ENCODE measurements at regions not wholly inside any gene's neighbourhood (a gene's known extent, or its start where the extent isn't known, plus 50 kb on each side); places are given as distances from the start of the nearest gene placed in this dataset.
"Not testable (repeated sequence)": the region's sequence is repeated elsewhere in the genome, so short reads cannot be mapped to it uniquely, and the experiment has no call there.

DNA sequence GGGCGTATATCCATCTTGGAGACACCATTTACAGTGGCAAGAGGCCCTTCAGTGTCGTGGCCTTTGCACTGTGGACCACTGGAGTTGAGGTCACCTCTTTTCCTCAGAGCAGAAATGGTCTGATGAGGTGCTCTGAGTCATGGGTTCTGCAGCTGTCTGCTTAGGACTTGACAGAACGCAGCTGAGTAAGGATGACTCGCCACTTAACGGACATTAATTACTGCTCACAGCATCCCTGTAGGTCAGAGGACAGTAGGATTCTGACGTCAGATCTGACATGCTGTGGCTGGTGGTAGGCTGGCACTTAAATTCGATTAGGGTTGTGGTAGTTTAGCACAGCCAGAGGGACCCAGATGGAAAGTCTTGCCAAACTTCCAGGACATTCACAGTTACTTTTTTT, 479.4 kb downstream of the DMAC1 start:
- DNase-seq (ENCODE audit: low read depth): peak; percentile 10

DNA sequence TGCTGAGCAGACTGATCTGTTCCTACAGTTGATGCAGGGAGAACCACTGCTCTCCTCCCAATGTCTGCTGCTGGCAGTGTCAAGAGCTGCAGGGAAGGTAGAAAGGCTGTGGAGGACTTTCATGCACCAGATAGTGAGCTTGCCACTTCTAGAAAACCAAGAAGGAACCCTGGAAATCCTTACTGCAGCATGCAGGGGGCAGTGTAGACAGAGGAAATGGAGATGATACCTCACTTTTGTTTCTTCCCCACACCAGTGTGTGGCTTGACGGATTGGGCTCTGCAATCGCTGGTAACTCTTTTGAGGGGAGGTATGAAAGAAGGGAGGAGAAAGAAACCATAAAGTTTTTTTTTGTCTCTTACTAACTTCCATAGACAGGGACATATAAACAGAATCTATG, 480.7 kb downstream of the DMAC1 start:
- H3K4me3 ChIP-seq (ENCODE audit: low read depth, low read length): no peak overlapping the region
- TF ChIP-seq, protein P1, sequence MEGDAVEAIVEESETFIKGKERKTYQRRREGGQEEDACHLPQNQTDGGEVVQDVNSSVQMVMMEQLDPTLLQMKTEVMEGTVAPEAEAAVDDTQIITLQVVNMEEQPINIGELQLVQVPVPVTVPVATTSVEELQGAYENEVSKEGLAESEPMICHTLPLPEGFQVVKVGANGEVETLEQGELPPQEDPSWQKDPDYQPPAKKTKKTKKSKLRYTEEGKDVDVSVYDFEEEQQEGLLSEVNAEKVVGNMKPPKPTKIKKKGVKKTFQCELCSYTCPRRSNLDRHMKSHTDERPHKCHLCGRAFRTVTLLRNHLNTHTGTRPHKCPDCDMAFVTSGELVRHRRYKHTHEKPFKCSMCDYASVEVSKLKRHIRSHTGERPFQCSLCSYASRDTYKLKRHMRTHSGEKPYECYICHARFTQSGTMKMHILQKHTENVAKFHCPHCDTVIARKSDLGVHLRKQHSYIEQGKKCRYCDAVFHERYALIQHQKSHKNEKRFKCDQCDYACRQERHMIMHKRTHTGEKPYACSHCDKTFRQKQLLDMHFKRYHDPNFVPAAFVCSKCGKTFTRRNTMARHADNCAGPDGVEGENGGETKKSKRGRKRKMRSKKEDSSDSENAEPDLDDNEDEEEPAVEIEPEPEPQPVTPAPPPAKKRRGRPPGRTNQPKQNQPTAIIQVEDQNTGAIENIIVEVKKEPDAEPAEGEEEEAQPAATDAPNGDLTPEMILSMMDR (IDR thresholded peaks at IDR 0.05; ENCODE audit: low read depth, low read length, missing control alignments): no peak
- no peak for DNase-seq (ENCODE audit: low read depth)

More for the DNA sequence above, 479.4 kb downstream of the DMAC1 start:
- no peak overlapping the region for H3K4me3 ChIP-seq (ENCODE audit: low read depth, low read length)
- TF ChIP-seq, protein P1 (IDR thresholded peaks at IDR 0.05; ENCODE audit: low read depth, low read length, missing control alignments): no peak

DNA sequence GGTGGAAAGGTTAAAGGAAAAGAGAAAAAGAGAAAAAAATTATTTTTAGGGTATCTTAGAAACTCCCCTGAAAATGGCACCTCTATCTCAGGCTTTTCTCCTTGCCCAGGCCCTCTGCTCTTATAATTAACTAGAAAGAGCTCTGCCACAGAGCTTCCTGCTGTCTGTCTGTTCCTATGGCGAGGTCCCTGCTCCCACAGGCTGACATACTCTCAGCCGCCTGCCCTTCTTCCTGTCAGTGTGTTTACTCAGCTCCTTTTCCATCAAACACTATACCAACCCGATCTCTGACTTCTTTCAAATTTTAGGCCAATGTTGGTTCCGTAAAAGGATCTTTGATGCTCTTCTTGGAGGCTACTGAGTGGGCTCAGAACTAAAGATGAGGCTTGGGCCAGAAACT, 482.6 kb downstream of the DMAC1 start:
- H3K4me3 ChIP-seq (ENCODE audit: low read depth, low read length): no peak overlapping the region
- no peak for DNase-seq (ENCODE audit: low read depth)
- TF ChIP-seq, protein P1 (IDR thresholded peaks at IDR 0.05; ENCODE audit: low read depth, low read length, missing control alignments): no peak

DNA sequence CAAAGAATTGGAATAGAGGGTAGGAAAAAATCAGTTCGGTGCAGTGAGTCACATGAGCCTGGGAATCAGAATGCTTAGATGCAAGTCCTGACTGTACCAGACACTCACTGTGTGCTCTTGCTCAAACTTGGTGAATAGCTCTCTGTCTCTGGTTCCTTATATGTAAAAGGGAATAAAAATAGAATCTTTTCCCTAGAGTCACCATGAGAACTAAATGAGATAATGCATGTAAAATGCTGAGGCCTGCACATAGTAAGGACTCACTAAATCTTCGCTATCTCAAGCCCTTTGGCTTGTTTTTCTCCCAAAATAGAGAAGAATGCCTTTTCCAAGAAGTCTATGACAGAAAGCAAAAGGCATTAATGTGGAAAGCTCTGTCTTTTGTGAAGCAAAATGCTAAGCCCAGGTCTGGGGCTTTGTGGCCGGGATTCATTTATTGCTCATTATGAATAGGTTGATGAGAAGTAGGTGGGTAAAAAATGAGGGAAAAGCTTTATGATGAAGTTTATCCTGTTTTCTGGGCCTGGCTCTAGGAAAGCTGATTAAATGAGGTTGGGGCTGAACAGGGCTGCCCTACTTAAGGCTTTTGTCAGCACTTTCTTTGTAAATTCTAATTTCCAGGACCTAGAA, 483.3 kb downstream of the DMAC1 start:
- TF ChIP-seq, protein P1 (IDR thresholded peaks at IDR 0.05; ENCODE audit: low read depth, low read length, missing control alignments): no peak
- H3K4me3 ChIP-seq (ENCODE audit: low read depth, low read length): no peak overlapping the region
- DNase-seq (ENCODE audit: low read depth): no peak

DNA sequence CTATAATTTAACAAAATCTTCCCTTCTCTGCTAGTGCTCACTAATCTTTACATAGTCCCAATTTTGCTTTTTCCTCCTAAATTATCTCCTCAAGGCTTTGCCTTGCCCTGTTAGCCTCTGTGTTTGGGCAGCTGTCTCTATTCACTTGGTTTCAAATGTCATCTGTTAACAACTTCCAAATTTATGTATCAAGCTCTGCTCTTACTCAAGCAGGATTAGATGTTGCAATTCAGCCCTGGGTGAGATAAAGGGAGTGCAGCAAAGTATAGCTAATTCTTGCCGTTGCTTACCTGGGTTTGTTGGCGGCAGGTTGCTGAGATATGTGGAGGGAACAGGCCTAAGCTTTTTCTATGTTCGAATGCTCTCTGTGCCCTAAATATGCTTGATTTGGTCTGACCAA, 483.8 kb downstream of the DMAC1 start:
- TF ChIP-seq, protein P1 (IDR thresholded peaks at IDR 0.05; ENCODE audit: low read depth, low read length, missing control alignments): no peak
- H3K4me3 ChIP-seq (ENCODE audit: low read depth, low read length): no peak overlapping the region
- no peak for DNase-seq (ENCODE audit: low read depth)

DNA sequence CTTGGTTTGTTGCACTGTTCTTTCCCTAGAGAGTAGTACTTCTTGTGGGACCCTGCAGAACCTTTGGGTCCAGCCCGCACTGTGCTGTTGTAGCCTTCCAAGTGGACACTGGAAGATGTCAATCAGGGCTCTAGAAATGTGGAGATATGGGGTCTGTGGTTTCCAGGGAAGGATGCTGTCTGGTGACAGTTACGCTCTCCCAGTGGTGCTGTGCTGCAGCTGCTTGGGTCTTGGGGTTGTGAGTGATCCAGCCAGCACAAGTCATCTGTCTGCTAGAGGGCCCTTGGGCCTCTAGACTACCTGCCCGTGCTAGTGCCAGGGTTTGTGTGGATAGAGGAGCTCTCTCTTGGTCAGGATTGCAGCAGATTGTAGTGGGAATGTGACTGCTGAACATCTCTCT, 484.5 kb downstream of the DMAC1 start:
- TF ChIP-seq, protein P1 (IDR thresholded peaks at IDR 0.05; ENCODE audit: low read depth, low read length, missing control alignments): no peak
- no peak overlapping the region for H3K4me3 ChIP-seq (ENCODE audit: low read depth, low read length)
- no peak for DNase-seq (ENCODE audit: low read depth)

DNA sequence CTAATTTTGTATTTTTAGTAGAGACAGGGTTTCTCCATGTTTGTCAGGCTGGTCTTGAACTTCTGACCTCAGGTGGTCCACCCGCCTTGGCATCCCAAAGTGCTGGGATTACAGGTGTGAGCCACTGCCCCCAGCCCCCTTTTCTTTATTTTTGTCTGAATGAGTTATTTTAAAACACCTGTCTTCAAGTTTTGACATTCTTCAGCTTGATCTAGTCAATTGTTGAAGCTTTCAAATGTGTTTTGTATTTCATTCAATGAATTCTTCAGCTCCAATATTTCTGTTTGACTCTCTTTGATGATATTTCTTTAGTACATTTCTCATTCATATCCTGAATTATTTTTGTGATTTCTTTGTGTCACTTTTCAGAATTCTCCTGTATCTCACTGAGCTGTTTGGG, 486.2 kb downstream of the DMAC1 start:
- H3K4me3 ChIP-seq (ENCODE audit: low read depth, low read length): no peak overlapping the region
- TF ChIP-seq, protein P1 (IDR thresholded peaks at IDR 0.05; ENCODE audit: low read depth, low read length, missing control alignments): no peak
- no peak for DNase-seq (ENCODE audit: low read depth)

DNA sequence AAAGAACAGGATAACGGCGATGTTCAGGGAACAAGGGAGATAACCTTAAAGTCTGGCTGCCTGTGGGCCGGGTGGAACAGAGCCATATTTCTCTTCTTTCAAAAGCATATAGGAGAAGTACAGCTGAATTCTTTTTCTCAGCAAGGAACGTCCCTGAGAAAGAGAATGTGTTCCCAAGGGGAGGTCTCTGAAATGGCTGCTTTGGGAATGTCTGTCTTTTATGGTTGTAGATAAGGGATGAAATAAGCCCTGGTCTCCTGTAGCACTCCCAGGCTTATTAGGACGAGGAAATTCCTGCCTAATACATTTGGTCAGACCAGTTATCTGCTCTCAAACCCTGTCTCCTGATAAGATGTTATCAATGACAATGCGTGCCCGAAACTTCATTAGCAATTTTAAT, 490.5 kb downstream of the DMAC1 start:
- not testable (repeated sequence) for DNase-seq (ENCODE audit: low read depth); H3K4me3 ChIP-seq (ENCODE audit: low read depth, low read length)

Data from GM12864 (cell line).